Osteoblast (primary cell): ENCODE measurements at regions not wholly inside any gene's neighbourhood (a gene's known extent, or its start where the extent isn't known, plus 50 kb on each side); places are given as distances from the start of the nearest gene placed in this dataset.
"Not testable (repeated sequence)": the region's sequence is repeated elsewhere in the genome, so short reads cannot be mapped to it uniquely, and the experiment has no call there.

Source experiments
- DNase-seq: peaks from one replicate; pipeline ENCODE4 v3.0.0; 2011; ENCODE audit warnings: low spot score, mixed read lengths; ENCODE audit not compliant: insufficient read length; ENCODE audit errors: missing footprints
- H2AFZ ChIP-seq: 2 replicates; pipeline ENCODE4 v1.6.0; 2011; ENCODE audit warnings: mild to moderate bottlenecking, low read length
- H3K27ac ChIP-seq: 2 replicates; pipeline ENCODE4 v1.5.1; 2011; ENCODE audit warnings: mild to moderate bottlenecking, low read depth, low read length, moderate library complexity
- H3K27me3 ChIP-seq: 2 replicates; pipeline ENCODE4 v1.6.0; 2012; ENCODE audit warnings: mild to moderate bottlenecking, control low read depth, inconsistent platforms, low read length, moderate library complexity; ENCODE audit not compliant: insufficient read depth
- H3K36me3 ChIP-seq: 2 replicates; pipeline ENCODE4 v1.5.1; 2011; ENCODE audit warnings: mild to moderate bottlenecking, low read length, control low read depth, moderate library complexity; ENCODE audit not compliant: insufficient read depth
- H3K4me1 ChIP-seq: 2 replicates; pipeline ENCODE4 v1.5.1; 2011; ENCODE audit warnings: mild to moderate bottlenecking, low read length, control low read depth, moderate library complexity; ENCODE audit not compliant: insufficient read depth
- H3K4me2 ChIP-seq: 2 replicates; pipeline ENCODE4 v1.6.0; 2011; ENCODE audit warnings: mild to moderate bottlenecking, low read length; ENCODE audit not compliant: insufficient read depth
- H3K4me3 ChIP-seq: fragments of 200-600 bp; sonication (generic); 3 replicates; pipeline ENCODE4 v1.5.1; 2012; ENCODE audit warnings: mild to moderate bottlenecking, low read length, inconsistent platforms; ENCODE audit not compliant: insufficient read depth
- H3K79me2 ChIP-seq: 2 replicates; pipeline ENCODE4 v1.6.0; 2012; ENCODE audit warnings: mild to moderate bottlenecking, low read length, control low read depth, inconsistent platforms; ENCODE audit not compliant: insufficient read depth
- H3K9me3 ChIP-seq: 2 replicates; pipeline ENCODE4 v1.5.1; 2011; ENCODE audit warnings: low read depth, low read length, control low read depth
- H4K20me1 ChIP-seq: 2 replicates; pipeline ENCODE4 v1.6.0; 2012; ENCODE audit warnings: mild to moderate bottlenecking, low read length, control low read depth; ENCODE audit not compliant: insufficient read depth
- TF ChIP-seq, protein P1 (sequence below): IDR thresholded peaks from 2 replicates; pipeline ENCODE4 v1.5.1; 2011; ENCODE audit warnings: mild to moderate bottlenecking, low read depth, low read length, moderate library complexity; ENCODE audit errors: extremely low read depth

DNA sequence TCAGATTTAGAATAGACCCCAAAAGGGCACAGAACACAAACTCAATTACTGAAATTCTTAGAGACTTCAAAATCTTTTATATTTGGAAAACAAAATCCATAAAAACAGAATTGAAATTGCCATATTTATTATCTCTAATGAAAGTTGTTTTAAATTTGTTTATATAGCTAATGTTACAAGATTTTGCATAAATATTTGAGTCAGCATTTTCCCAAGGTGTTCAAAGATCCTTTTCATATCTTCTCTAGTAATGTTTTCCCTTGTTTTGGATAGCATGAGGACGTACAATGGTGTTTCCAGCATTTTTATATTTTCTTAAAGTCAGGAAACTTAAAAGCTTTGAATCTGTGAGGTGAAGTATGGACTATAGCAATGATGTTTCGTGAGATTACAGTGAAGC, 235.2 kb upstream of the EPHA7 start:
- Histone ChIP-seq H3K79me2 (no peaks in the 10 kb centered on the region), H2AFZ (no peak overlapping the region), H3K36me3 (no peaks in the 10 kb centered on the region), H3K27me3 (no peaks in the 10 kb centered on the region), H3K27ac (no peak overlapping the region), H3K4me3 (no peak overlapping the region), H3K4me1 (no peaks in the 10 kb centered on the region), H3K9me3 (no peaks in the 10 kb centered on the region), H4K20me1 (no peaks in the 10 kb centered on the region), H3K4me2 (no peak overlapping the region)
- TF ChIP-seq, protein P1, sequence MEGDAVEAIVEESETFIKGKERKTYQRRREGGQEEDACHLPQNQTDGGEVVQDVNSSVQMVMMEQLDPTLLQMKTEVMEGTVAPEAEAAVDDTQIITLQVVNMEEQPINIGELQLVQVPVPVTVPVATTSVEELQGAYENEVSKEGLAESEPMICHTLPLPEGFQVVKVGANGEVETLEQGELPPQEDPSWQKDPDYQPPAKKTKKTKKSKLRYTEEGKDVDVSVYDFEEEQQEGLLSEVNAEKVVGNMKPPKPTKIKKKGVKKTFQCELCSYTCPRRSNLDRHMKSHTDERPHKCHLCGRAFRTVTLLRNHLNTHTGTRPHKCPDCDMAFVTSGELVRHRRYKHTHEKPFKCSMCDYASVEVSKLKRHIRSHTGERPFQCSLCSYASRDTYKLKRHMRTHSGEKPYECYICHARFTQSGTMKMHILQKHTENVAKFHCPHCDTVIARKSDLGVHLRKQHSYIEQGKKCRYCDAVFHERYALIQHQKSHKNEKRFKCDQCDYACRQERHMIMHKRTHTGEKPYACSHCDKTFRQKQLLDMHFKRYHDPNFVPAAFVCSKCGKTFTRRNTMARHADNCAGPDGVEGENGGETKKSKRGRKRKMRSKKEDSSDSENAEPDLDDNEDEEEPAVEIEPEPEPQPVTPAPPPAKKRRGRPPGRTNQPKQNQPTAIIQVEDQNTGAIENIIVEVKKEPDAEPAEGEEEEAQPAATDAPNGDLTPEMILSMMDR = no peak
- no peak for DNase-seq

DNA sequence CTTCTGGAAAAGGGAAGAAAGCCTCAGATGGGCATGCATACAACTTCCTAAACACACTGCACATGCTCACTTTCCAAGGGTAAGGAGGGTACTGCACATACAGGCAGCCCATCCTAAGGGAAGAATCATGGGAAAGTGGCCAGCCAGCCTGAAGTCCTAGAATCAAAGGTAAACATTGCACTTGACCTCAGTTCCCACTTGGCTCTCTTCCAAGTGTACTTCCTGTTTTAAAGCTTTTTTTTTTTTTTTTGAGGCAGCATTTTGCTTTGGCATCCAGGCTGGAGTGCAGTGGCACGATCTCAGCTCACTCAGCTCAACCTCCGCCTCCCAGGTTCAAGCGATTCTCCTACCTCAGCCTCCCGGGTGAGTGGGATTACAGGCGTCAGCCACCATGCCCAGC, 225.3 kb upstream of the EPHA7 start:
- H3K36me3 ChIP-seq = no peaks in the 10 kb centered on the region
- H3K27me3 ChIP-seq = no peaks in the 10 kb centered on the region
- H3K4me2 ChIP-seq = no peak overlapping the region
- TF ChIP-seq, protein P1 = no peak
- H3K9me3 ChIP-seq = no peaks in the 10 kb centered on the region
- no peaks in the 10 kb centered on the region for H4K20me1 ChIP-seq
- no peak overlapping the region for H2AFZ ChIP-seq
- no peak for DNase-seq
- no peaks in the 10 kb centered on the region for H3K79me2 ChIP-seq
- no peak overlapping the region for H3K4me3 ChIP-seq
- no peak overlapping the region for H3K27ac ChIP-seq
- no peaks in the 10 kb centered on the region for H3K4me1 ChIP-seq

DNA sequence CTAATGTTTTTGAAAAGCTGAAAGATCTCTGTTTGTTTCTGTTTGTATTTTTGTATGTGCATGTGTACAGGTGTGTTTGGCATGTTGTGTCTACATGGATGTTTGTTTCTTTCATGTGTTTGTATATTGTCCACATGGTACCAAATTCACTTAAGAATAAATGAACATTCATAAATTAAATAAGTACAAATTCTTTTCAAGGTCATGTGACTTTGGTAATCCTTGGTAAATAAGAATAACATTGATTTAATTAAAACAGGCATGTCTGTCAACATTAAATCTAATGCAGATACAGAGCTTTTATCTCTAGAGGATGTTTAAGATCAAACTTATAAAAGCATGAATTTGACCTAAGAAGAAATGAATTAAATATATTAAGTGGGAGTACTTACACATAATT, 219.8 kb upstream of the EPHA7 start:
- no peaks in the 10 kb centered on the region for H3K9me3 ChIP-seq
- H3K4me1 ChIP-seq = no peaks in the 10 kb centered on the region
- no peaks in the 10 kb centered on the region for H3K79me2 ChIP-seq
- no peak overlapping the region for H3K4me2 ChIP-seq
- TF ChIP-seq, protein P1 = no peak
- no peak overlapping the region for H3K4me3 ChIP-seq
- H3K27ac ChIP-seq = no peak overlapping the region
- H4K20me1 ChIP-seq = no peaks in the 10 kb centered on the region
- H3K27me3 ChIP-seq = no peaks in the 10 kb centered on the region
- no peak for DNase-seq
- H3K36me3 ChIP-seq = no peaks in the 10 kb centered on the region
- H2AFZ ChIP-seq = no peak overlapping the region

DNA sequence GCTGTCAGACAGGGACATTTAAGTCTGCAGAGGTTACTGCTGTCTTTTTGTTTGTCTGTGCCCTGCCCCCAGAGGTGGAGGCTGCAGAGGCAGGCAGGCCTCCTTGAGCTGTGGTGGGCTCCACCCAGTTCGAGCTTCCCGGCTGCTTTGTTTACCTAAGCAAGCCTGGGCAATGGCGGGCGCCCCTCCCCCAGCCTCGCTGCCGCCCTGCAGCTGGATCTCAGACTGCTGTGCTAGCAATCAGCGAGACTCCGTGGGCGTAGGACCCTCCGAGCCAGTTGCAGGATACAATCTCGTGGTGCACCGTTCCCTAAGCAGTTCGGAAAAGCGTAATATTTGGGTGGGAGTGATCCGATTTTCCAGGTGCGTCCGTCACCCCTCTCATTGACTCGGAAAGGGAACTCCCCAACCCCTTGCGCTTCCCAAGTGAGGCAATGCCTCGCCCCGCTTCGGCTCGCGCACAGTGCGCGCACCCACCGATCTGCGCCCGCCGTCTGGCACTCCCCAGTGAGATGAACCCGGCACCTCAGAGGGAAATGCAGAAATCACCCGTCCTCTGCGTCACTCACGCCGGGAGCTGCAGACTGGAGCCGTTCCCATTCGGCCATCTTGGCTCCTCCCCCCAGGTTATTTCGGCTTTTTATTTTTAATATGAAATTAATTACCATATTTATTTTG, 217.8 kb upstream of the EPHA7 start:
- H3K36me3 ChIP-seq, H3K4me3 ChIP-seq, H2AFZ ChIP-seq, DNase-seq, H3K27ac ChIP-seq, H3K9me3 ChIP-seq, H3K4me2 ChIP-seq, H3K79me2 ChIP-seq, H3K27me3 ChIP-seq, H3K4me1 ChIP-seq, H4K20me1 ChIP-seq: not testable (repeated sequence)
